SH-SY5Y (cell line): ENCODE measurements at regions not wholly inside any gene's neighbourhood (a gene's known extent, or its start where the extent isn't known, plus 50 kb on each side); places are given as distances from the start of the nearest gene placed in this dataset.

Experiments
- GATA2 ChIP-seq: IDR thresholded peaks from 2 replicates; pipeline ENCODE4 v1.6.1; 2011; ENCODE audit warnings: mild to moderate bottlenecking, low read depth, low read length
- GATA3 ChIP-seq: IDR thresholded peaks from 2 replicates; pipeline ENCODE4 v1.6.1; 2011; ENCODE audit warnings: low read depth, mild to moderate bottlenecking, low read length, moderate library complexity

DNA sequence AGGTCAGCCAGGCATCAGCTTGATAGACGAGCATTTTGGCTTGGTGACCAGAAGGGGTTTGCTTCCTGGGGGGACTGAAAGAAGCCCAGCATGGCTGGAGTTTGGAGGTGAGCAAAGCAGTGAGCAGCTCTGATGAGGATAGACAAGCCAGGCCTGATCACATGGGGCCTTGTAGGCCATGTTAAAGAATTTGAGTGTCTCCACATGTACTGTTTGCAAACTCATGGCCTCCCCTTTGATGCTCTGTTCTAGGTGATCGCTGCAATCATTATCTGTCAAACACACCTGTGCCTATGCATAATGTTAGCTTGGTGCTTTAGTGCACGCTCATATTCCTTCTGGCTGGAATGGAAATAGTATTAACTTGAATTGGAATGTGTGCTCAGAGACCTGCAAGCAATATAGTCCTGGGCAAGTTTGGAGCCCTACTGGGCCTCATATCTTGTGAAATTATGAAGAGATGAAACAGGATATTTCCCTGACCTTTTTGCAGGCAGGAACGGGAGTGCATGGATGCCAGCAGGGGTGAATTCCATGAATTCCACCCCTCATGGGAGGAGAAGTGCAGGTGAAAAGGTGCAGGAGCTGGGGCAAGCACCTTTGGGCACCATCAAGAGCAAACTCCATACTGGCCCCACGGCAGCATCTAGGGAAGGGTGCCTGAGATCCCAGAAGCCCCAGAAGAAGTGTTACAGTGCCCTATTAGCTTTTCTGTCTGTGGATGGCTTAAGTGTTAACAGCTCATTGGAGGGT, 480.5 kb downstream of the EPM2A start:
- TF ChIP-seq GATA2 (no peak), GATA3 (no peak)

DNA sequence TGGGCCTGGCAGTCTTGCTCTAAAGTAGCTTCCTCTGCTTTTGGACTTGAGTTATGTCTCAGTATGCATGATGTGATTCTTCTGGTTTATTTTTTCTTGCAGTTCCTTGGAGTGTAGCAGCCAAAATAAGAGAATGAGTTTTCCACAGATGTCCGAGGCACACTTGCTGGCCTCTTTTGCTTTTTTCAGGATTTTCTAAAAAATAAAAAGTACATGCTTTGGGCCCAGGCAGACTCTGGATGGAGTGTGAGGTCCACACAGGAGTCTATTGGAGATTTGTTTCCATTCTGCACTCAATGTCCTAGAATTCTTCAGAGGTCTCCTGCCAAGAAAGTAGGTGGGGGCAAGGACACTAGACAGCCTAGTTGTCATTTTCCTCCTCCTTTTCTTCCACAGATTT, 477.6 kb downstream of the EPM2A start:
- TF ChIP-seq GATA3: no peak
- TF ChIP-seq GATA2: no peak

DNA sequence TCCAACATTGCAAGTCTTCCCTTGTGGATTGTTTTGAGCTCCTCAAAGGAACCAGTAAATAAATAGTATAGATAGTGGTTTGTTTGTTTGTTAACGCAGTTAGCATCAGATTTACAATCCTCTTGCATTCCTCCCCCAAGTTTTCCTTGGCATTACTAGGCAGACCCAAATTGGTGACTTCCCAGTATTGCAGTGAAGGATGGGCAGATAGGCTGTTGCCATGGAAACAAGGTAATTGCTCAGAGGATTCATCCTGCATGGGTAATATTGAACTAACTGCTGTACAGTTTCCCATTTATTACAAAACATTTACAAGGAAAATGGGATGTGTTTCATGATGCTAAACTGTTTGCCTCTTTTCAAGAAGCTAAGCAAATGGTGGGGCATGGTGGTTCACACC, 477.2 kb downstream of the EPM2A start:
- TF ChIP-seq GATA2 (no peak), GATA3 (no peak)

DNA sequence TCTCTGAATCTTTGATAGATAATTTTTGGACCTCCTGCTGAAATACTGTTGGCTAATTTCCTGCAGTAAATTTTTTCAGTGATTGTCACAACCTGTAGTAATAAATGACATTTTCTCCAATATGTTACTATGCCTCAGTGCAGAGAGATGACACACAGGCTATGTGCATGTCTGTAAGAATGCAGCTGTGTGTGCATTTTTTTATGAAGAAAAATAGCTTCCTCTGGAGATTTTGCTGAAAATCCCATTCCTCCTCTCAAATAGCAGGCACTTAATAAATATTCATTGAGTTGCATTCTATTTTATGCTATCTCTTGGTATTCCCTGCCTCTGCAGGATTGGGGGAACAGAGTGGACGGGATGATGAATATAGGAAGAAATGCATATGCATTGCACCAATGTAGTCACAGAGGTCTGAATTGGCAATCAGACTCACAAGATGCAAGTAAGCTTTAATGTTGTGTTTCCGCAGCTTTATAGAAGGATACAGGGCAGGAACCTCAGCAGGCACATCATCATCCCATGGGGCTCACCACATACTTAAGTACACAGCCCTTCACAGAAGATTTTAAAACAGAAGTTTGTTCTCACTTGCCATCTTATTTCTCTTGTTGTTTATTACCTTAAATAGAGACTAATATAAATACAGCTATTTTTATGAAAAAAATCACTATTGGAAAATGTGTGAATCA, 474.7 kb downstream of the EPM2A start:
- TF ChIP-seq GATA2: no peak
- no peak for TF ChIP-seq GATA3

DNA sequence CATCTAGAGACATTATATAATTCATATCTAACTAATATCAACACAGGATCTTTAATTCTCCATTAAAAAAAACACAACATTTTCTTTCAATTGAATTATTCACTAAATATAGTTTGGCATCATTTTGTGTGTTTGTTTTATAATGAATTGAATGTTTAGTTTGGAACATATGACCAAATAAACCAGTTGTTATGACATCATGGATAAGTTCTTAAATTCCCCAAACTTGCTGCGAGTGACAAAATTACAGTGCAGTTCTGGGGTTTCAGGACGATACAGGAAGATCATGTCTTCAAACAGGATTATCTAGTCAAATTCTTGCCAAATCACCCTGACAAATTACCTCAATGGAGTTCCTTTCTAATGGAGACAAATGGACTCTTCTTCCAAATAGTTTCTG, 473.6 kb downstream of the EPM2A start:
- no peak for TF ChIP-seq GATA2
- TF ChIP-seq GATA3: no peak

DNA sequence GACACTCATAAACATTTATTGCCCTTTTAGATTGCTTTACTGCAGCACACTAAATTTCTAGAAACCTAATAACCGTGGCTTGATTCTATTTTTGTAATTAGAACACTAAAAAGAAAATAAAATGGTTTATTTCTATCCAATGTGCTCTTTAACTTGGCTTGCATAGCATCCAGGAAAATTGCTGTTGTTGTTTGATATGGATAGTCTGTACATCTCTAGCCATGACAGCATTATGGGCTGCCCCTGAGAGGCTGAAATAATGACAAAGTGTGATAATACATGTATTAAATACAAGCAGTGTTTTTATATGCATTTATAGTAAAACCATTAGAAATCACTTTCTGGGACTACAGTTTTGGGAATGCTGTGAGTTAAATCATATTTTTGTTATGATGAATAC, 472.5 kb downstream of the EPM2A start:
- TF ChIP-seq GATA2 (no peak), GATA3 (no peak)

DNA sequence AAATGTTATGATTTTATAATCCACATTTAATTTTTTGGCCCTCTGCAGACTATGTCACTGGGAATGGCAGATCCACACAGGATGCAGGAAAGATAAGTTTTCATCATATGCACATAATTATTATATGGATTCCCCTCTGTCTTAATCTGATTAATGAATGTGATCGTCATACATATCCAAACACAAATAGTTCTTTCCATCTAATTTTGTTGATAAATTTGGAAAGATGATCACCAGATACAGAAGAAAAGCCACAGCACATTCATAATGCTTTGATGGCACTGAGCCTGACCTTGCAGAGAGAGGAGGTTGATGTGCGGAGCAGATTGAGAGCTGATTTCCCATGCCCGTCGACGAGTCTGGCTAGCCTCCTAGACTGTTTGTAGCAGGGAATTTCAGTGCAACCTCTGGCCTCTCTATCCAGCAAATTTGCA, 471.5 kb downstream of the EPM2A start:
- peak; percentile 71 for TF ChIP-seq GATA3
- TF ChIP-seq GATA2: peak; percentile 91

DNA sequence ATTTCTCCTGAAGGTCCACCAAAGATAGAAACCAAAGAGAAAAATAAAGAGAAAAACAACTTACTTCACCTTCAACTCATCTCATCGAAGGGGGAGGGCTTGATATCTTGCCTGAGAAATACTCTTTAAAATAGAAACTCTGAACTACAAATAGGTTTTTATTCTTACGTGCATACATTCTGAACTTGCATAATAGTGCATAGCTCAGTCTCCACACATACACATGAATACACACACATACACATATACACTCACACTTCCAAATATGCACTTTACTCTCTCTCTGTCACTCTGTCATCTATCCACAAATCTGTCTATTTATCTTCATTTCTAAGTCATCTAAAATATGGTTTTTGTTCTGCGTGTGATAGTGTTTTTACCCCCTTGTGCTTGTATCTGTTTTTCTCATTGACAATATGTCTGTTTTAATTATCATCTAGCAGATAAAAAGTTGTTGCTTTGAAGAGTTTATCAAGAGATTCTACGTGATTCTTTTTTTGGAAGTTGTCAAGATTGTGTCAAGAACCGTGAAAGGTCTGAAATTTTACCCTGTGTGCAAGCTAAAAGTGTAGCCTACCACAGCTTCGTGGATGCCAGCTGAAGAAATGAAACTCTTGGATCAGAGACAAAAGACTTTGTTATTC, 468.8 kb downstream of the EPM2A start:
- no peak for TF ChIP-seq GATA2

DNA sequence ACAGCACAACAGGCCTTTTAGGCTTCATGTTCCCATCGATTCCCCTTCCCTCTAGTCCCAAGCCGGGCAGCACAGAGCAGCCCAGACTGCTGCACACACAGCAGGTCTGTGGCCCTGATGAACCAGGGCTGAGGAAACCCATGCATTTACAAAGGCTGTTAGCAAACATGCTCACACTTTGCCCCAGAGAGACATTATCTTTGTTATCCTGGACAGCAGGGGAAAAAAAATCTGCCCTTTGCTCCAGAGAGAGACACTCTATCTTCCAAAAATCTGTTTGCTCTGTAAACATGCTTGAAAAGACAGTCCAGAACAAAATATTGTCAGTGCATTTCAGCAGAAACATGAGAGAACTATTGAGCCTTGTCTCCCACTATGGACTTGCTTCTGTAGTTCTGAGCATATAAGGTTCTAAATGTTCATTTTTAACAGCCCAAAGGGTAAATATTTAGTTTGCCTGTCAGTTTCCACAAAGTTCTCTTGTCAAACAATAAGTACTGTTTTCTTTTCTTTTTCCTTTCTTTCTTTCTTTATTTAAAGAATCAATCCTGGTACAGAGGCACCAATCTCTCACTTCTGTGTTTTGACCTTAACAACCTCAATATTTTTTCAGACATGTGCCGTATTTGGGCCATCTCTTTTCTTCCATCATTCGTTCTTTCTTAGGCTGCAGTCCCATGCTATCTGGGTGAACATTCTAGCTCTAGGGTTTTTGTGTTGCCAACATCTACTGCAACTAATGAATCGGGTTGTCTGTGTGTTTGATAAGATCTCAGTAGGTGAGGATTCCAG, 468.0 kb downstream of the EPM2A start:
- no peak for TF ChIP-seq GATA3
- no peak for TF ChIP-seq GATA2

DNA sequence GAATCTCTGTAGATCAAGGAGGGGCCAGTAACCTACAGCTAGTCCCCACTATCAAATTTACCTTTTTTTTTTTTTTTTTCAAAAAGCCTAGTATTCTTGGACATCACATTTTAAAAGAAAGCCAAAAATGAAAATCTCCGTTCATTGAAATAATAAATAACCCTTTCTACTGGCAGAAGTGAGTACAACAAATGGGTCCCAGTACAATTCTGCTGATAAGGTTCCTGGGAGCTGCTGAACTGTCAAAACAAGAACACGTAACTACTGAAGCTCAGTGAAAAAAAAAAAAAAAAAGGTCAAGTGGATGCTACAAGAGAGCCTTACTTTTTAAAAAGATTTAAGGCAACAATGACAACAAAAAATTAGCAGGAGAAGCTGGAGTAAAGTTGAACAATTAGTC, 464.9 kb downstream of the EPM2A start:
- TF ChIP-seq GATA3 (no peak), GATA2 (no peak)

DNA sequence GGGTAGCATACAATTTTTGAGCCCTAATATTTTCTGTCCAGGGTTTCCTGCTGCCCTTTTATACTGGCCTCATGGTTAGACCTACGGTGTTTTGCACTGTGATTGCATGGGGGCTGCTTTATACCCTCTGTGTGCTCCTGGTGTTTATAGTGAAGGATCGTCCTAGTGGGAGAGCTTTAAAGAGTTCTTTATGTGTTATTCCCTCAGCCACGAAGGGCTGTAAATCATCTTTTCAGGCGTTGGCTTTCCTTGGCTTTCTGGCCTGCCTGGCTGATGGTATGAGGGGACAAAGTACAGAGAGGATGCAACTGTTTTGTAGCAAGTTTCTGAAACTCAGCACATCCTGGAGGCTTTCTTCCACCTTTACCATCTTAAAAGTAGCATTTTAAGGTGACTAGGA, 464.3 kb downstream of the EPM2A start:
- TF ChIP-seq GATA2 (no peak), GATA3 (no peak)

DNA sequence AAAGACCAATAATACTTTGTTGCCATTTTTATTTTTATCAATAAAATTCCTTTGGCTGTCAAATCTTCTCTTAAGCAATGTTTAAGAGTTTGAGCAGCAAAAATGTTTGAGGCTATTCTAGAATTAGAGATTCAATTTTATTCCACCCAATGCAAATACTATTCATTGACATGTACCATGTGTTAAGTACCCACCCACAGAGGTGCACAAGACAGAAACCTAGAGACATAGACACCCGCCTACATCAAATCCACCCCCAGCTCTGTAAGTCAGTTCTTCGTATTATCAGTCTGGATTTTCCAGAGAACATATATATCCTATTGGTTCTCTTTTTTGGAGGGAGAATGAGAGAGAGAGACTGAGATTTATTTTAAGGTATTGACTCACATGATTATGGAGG, 463.7 kb downstream of the EPM2A start:
- TF ChIP-seq GATA3 (no peak), GATA2 (no peak)

DNA sequence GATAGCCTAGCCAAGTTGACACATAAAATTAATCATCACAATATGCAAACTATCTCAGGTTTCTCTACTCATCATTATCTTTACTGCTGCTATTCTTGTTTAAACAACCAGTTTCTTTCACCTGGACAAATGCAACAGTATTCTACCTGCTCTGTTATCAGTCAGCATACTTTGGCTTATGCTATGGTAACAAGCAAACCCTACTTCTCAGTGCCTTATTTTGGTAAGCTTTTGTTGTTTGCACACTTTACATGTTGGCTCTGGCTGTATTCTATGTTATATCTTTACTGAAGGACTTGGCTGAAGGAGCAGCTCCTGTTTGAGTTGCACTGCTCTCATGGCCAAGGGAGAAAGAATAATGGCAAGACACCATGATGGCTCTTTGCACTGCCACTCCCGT, 463.1 kb downstream of the EPM2A start:
- TF ChIP-seq GATA2: no peak
- TF ChIP-seq GATA3: no peak

DNA sequence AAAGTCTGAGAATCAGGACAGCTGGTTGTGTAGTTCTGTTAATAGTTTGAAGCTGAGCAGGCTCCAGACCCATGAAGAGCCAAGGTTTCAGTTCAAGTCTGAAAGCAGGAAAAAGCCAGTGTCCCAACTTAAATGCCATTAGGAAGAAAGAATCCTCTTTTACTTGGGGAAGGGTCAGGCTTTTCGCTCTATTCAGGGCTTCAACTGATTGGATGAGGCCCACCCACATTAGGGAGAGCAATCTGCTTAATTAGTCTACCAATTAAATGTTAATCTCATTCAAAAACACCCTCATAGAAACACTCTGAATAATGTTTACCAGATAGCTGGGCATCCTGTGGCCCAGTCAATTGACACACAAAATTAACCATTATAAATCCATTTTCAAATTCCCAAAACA, 462.2 kb downstream of the EPM2A start:
- TF ChIP-seq GATA3 (no peak), GATA2 (no peak)
